Lower leg skin (tissue), 3 donors: ENCODE measurements at regions not wholly inside any gene's neighbourhood (a gene's known extent, or its start where the extent isn't known, plus 50 kb on each side); places are given as distances from the start of the nearest gene placed in this dataset.

Experiments
- POLR2A ChIP-seq, 2 donors: fragments of 450-650 bp; IDR thresholded peaks; one replicate each; pipeline ENCODE4 v1.6.1; 2016 to 2017; ENCODE audit warnings: antibody characterized with exemption in 2 of 2, mild to moderate bottlenecking in 1 of 2, moderate library complexity in 1 of 2
- TF ChIP-seq, protein P1 (sequence below), 3 donors: fragments of 450-650 bp; IDR thresholded peaks; one replicate each; pipeline ENCODE4 v1.5.1; 2016; ENCODE audit warnings: antibody characterized with exemption in 3 of 3, mild to moderate bottlenecking in 3 of 3, moderate library complexity in 2 of 3

DNA sequence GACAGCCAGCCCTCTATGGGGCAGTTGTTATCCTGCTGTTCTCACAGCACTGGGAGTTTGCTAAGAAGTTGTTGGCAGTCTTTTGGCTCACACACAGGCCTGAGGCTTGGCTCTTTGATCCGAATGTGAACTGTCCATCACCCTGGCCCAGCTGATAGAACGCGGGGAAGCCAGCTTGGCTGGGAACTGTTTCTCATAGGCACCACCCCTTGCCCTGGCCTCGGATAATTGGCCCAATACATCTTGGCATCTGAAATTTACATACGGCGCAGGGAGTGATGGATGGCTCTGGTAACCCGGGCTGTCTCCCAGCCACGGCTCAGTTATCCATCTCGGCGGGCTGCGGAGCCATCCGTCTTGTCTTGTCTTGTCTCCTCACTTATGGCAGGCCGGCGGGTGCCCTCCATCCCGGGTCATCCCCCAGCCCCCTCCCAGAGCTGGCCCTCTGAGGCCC is 164.1 kb downstream of the PHETA1 start:
- TF ChIP-seq, protein P1, sequence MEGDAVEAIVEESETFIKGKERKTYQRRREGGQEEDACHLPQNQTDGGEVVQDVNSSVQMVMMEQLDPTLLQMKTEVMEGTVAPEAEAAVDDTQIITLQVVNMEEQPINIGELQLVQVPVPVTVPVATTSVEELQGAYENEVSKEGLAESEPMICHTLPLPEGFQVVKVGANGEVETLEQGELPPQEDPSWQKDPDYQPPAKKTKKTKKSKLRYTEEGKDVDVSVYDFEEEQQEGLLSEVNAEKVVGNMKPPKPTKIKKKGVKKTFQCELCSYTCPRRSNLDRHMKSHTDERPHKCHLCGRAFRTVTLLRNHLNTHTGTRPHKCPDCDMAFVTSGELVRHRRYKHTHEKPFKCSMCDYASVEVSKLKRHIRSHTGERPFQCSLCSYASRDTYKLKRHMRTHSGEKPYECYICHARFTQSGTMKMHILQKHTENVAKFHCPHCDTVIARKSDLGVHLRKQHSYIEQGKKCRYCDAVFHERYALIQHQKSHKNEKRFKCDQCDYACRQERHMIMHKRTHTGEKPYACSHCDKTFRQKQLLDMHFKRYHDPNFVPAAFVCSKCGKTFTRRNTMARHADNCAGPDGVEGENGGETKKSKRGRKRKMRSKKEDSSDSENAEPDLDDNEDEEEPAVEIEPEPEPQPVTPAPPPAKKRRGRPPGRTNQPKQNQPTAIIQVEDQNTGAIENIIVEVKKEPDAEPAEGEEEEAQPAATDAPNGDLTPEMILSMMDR (IDR thresholded peaks at IDR 0.05) = no peak
- no peak for TF ChIP-seq POLR2A (IDR thresholded peaks at IDR 0.05)
